HG03060 (cell line): ENCODE measurements at regions not wholly inside any gene's neighbourhood (a gene's known extent, or its start where the extent isn't known, plus 50 kb on each side); places are given as distances from the start of the nearest gene placed in this dataset.

Experiments used
- ATAC-seq: cut with Tn5 transposase; IDR thresholded peaks from one replicate; pipeline ENCODE4 v1.9.1; 2021; ENCODE audit warnings: low read depth, moderate number of reproducible peaks; ENCODE audit not compliant: unreplicated experiment

DNA sequence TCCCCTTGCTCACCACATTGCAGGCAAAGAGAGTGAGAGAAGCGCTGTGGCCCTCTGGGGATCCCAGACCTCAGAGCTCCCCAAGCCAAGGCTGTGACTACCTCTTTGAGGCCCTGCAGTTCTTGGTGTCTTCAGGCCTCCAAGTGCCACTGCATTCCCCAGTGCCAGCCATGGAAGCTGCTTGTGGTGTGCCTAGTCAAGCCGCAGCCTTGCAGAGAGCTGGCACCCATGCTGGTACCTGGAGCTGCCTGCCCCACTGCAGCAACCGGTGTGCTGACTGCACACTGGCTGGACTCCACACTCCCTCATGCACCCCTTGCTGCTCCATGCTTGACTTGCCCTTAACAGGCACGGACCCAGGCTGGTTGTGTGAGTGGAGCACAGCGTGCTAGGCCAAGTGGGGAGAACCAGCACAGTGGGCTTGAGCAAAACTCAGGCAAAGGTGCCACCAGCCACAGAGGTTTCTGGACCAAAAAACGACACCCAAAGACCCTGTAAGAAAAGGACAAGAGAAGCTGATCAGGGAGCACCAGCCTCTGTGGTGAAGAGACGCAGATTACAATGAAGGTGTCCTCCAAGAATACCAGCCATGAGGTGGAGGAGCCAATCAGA, 113.5 kb upstream of the TMEM18 start:
- ATAC-seq, result no peak

DNA sequence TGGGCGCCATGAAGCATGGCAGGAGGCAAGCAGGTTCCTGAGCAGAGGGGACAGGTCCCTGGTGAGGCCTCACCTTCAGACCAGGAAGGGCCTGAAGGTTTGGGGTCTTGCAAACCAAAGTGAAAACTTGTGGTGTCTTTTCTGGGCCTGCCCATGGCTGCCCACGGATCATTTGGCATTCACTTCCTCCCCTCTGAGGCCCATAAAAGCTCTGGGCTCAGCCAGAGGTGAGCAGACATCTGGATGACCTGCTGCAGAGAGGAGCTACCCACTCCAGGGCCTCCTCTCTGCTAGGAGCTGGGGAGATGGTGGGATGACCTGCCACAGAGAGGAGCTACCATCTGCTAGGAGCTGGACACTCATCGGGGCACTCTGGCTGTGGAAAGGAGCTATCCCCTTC, 112.9 kb upstream of the TMEM18 start:
- ATAC-seq, result no peak

DNA sequence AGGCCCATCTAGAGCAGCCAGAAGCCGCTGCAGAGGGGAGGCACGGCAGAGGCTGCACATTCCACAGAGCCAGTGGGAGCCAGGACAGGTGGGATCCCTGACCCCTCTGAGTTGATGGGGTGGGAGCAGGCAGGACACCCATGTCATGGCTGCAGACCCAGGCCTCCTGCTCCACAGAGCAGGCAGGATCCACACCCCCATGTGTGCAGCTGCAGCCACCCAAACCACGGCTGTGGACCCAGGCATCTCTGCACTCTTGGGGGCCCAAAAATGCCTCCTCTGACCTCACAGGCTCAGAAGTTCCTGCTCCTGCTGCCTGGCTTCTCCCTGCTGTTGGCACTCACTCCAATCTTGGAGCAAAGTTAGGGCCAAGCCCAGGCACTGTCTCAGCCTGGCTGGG, 112.3 kb upstream of the TMEM18 start:
- ATAC-seq, result no peak

DNA sequence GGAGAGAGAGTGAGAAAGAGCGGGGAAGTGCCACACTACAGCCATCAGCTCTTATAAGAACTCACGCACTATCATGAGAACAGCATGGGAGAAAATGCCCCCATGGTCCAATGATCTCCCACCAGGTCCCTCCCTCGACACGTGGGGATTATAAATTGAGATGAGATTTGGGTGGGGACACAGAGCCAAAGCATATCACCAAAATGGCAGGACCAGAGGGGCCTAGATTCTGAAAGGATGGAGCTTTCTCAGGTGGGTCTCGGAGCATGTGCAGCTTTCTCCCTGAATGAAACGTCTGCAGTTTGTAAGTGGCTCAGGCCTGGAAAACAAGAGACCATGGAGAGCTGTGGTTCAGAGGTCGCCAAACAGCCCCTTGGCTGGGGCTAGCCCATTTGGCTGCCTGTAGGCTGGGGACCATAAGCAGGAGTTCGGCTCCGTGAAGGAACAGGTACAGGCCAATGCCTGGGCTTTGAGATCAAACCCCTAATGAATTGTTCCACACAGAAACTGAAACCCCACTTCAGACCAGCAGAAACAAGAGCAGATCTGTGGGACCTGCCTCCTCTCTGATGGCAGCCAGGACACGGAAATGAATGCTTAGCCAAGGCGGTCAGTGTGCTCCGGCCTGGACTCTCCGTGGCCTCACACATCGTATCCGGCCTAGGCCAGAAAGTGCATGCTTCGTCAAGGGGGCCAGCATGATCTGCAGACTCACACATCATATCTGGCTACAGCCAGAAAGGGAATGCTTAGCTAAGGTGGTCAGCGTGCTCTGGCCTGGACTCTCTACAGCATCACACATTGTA, 111.2 kb upstream of the TMEM18 start:
- ATAC-seq, result no peak

DNA sequence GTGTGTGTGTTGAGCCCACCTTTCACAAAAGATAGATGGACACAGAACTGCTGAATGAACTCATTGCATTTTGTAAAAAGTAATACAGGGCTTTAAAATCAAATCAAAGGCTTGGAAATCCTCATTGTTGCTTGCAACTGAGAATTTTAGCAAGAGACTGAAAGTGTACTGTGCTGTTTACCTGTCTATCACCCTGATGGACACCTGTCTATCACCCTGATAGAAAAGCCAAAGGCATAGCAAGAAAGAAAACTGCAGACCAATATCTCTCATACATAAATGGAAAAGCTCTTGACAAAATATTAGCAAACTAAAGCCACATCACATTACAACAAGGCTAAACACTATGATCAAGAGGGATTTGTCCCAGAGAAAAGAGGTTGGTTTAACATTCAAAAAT, 107.5 kb upstream of the TMEM18 start:
- no peak for ATAC-seq

DNA sequence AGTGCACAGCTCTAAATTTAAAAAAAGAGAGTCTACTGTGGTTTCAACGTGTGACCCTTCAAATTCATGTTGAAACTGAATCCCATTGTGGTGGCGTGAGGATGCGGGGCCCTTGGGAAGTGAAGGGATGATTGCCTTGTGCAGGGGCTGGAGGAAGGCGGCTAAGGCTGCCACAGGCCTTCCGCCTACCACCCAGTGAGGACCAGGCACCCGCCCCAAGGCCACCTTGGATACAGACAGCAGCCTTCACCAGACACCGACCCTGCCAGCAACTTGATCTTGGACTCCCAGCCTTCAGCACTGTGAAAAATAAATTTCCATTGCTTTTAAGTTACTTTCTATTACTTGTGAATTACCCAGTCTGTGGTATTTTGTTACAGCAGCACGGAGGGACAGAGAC, 103.4 kb upstream of the TMEM18 start:
- no peak for ATAC-seq

DNA sequence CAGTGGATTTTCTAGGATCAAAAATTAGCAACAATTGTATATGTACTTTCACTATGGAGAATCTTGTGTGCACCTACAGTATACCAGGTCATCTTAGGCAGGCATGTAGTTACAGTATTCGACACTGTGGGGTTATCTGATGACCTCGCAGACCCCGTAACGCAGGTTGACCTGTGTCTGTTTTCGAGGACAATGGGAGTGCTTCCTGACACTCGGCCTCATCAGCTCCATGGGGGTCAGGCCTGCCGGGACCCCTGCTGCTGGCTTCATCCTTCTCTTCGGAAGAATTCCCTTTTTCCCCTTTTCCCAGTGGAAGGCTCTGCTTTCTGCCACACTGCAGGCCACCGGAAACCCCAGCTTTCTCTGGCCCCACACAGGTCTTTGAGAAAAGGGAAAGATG, 102.8 kb upstream of the TMEM18 start:
- ATAC-seq, result no peak

DNA sequence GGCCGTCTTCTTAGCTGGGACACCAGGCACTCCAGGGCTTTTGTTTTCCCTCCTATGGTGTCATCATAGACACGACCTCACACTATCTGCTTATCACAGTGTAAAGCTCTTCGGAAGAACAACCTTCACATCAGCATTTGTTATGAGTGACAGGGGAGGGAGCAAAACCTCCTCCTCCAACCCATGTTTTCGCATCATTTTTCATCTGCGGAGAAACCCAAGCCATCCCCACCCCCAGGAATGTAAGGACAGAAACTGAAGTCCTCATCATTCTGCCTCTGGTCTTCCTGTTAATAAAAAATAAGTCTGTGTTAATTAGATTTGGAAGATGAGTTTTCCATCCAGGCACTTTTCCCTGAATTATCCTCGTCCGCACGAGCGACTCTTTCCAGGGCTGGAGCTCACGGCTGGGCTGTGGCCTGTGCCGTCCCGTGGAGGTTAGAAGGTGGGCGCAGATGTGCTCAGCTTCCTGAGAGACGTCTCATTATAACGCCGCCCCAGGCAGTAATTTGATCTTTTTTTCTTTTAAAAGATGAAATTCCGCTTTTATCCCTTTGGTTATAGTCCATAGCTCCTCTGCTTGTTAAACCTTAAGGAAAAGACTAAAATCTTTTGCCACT, 101.6 kb upstream of the TMEM18 start:
- ATAC-seq, result no peak

DNA sequence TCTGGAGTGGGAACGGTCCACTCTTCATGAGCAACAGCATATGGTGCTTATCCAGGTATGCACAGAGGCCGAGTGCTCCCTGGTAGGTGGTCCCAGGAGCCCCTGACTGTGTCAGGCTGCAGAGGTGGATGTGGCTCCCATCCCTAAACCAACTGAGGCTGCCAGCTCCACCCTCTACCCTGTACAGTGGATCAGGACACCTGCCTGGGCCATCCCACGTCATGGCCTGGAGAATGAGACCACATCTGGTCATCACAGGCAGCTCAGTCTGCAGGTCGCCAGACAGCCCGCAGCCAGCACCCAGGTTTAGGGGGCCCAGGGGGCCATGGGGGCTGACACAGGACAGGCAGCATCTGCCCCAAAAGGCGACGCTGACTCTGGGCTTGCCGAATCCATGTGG, 100.3 kb upstream of the TMEM18 start:
- no peak for ATAC-seq

DNA sequence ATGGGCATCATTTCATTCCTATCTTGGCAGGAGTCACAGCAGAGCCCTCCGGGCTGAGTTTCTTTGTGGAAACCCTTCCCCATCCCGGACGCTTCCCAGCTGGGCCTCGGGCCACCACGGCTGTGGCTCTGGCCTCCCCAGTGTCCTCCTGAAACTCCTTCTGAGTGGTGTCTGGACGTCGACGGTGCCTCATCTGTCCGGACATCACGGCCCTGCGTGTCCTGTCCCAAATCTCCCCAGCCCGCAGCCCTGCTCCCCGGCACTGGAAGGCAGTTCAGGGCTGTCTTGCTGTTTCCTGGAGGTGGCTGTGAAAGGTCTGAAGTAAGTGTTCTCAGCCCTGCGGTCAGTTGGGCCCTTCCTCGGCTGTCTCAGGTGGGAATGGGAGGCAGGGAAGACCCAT, 99.8 kb upstream of the TMEM18 start:
- ATAC-seq, result no peak

DNA sequence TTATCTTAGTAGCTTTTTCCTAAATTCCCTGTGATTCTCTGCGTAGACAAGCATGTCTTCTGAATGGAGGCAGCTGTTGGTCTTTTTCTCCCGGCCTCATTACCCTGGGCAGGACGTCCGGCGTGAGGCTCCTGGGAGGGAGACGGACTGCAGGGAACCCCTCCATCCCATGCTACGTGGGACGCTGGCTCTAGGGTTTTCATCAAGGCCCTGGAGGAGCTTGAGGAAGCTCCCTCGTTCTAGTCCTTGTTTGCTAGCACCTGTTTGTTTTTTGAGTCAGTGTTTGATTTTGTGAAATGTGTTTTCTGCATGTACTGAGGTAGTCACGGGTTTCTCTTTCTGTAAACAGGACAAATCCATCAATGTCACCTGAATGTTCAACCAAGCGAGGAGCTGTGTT, 99.3 kb upstream of the TMEM18 start:
- no peak for ATAC-seq

DNA sequence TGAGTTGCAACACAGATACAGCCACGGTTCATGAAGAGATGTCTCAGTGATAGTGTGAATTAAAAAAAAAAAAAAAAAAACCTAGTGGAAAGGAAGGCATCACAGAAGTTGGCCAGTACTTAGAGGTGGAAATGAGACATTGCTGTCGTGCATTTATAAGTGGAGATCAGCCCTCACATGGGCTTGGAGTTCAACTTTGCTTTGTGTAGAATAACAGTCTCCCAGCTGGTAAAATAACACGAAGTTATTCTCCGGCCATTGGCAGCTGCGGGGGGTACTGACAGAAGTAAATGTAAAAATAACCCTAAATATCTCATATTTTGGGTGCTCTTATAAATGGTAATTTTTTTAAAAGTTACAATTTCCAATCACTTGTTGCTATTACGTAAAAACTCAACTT, 98.8 kb upstream of the TMEM18 start:
- ATAC-seq, result no peak

DNA sequence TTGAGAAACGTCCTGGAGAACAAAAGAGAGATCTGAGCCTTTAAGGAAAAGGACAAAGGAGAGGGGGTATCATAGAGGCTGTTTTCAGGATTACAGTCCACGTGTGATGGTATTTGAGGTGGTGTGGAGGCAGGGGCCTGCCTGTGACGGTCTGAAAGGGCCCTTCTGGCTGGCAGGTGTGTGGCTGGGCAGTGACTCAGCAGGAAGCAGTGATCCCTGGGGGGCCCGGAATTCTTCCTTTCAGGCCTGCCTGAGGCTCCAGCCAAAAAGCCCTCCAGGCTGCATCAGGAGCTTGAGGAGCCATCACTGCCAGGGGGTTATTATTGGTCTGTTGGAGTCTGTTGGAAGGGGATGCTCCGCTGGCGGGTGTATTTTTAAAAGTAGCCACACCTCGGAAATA, 97.2 kb upstream of the TMEM18 start:
- no peak for ATAC-seq

DNA sequence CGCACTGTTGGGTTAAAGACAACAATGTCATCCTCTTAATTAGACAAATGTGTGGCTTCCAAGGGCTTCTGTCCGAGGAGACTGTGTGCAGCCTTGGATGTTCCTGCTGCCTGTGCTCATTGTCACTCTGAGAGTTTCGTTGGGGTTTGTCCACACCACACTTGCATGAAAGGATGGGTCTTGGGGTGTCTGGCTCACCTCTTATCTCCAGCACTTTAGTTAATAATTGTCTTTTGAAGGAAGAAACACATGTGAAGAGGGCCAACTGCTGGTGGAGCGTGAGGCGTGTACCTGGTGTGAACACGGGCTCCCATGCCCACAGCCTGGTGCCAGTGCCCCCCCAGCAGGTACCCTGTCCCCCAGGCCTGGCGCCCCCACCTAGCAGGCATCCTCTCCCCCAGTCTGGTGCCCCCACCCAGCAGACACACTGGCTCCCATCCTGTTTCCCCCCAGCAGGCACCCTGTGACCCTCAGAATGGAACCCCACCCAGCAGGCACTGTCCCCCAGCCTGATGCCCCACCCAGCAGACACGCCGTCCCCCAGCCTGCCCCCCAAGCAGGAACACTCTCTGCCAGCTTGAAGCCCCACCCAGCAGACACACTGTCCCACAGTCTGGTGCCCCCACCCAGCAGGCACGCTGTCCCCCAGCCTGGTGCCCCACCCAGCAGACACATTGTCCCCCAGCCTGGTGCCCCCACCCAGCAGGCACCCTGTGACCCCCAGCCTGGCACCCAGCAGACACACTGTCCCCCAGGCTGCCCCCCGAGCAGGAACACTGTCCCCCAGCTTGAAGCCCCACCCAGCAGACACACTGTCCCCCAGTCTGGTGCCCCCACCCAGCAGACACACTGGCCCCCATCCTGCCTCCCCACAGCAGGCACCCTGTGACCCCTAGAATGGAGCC, 96.3 kb upstream of the TMEM18 start:
- ATAC-seq, result no peak

DNA sequence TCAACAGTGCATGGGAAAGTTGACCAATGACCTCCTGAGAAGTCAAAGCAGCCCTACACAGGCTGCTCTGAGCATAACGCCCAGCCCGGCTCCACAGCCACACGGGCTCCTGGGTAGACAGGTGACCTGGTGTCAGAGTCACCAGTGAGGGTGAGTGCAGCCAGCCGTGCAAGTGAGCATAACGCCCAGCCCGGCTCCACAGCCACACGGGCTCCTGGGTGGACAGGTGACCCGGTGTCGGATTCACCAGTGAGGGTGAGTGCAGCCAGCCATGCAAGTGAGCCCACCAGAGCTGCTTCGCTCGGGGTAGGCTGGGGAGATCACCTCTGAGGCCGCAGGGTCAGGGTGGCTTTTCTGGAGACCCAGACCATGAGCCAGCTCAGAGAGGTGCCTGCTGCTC, 94.3 kb upstream of the TMEM18 start:
- no peak for ATAC-seq

DNA sequence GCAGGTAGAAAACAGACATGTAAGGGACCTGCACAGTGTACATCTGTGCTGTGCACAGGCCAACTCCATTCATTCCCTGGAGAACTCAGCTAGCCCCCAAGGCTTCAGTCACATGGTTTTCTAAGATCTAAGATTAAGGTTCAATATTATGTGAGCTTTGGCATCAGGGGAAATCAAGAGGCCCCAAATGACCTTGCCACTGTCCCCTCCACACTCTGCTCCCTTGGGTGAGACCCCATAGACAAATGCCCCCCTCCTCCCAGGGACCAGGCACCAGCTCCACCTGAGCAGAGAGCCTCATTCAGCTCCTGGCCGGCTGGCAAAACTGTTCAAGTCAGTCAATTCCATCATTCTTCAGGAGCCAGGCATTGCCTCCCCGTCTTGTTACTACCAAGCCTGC, 93.6 kb upstream of the TMEM18 start:
- no peak for ATAC-seq

DNA sequence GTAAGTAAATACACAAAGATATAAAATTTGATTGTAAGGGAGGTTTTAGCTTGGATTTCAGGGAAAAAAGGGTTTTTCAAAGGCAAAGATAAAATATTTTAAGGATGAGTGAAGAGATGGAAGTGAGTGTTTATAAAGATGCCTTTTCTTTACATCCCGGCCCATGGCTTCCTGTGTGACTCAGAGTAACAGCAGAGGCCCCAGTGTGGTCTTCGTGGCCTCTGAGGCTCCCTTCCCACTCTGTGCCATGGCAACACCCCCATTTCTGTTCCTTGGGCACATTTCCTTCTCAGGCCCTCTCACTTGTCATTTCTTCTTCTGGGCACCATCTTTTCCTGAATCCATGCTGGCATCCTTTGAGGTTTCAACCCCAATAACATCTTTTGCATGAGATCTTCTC, 92.6 kb upstream of the TMEM18 start:
- ATAC-seq, result no peak

DNA sequence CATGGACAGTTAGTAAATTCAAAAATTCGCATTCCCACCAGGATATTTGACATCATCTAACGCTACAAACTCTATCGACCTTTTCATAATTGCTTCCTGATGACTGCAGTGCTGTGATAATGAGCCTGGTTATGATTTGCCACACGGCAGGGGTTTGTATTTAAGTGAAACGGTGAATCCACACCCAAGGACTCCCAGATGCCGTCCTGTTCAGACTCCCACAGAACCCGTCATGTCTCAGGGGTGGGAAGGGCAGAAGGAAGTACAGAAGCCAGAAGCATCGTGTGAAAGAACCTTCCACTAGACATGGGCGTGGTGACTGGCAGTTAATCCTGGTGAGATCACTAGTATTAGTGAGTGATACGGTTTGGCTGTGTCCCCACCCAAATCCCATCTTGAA, 91.2 kb upstream of the TMEM18 start:
- ATAC-seq, result no peak

DNA sequence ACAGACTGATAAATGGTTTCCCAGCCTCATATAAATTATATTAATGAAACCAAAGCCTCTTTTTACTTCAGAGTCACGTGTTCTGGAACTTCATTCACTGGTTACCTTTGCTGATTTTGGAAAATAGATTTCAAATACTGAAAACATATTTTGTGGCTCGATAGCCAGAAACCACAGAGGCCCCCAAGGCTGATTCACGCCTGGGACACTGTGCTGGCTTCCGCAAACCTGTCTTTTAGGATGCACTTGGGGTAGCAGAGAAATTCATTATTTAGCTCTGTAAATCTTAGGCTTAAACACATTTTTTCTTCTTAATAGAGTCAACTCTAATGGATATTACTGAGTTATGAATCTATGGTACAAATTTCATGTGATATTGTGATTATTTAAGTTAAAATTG, 90.7 kb upstream of the TMEM18 start:
- ATAC-seq, result no peak

DNA sequence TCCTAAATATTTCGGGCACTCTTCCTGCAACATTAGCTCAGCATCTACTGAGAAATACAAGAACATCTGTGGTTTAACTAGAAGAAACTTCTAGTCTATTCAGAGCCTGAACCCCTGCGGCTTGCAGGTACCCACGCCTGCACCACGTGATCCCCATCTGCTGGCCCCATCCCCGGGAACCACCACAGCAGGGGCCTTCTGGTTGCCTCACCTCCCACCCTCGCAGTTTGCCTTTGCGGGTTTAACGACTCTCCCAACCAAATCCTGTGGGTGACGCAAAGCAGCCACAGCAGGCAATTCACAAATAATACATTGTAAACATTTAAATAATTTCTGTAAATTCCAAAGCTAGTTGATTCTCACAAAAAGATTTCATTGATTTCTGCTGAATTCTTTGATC, 90.2 kb upstream of the TMEM18 start:
- no peak for ATAC-seq

DNA sequence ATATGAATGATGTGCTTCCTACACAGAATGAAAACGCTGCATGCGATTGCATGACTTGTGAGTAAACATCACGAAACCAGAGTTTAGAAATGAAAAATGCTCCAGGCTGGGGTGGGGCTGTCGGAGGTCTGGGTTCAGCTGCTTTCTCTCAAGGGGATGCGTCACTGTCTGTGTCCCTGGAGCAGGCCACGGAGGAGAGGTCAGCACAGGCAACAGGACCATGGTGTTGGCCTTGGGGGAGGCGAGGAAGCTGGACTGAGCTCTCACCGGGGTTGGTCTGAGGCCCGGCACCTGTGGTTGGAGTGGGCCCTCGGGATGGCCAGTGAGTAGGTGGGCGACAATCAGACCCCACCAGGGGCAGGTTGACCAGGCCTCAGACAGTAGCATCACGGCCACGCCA, 89.0 kb upstream of the TMEM18 start:
- no peak for ATAC-seq
